ENCODE measurements at regions not wholly inside any gene's neighbourhood (a gene's known extent, or its start where the extent isn't known, plus 50 kb on each side); places are given as distances from the start of the nearest gene placed in this dataset.

DNA sequence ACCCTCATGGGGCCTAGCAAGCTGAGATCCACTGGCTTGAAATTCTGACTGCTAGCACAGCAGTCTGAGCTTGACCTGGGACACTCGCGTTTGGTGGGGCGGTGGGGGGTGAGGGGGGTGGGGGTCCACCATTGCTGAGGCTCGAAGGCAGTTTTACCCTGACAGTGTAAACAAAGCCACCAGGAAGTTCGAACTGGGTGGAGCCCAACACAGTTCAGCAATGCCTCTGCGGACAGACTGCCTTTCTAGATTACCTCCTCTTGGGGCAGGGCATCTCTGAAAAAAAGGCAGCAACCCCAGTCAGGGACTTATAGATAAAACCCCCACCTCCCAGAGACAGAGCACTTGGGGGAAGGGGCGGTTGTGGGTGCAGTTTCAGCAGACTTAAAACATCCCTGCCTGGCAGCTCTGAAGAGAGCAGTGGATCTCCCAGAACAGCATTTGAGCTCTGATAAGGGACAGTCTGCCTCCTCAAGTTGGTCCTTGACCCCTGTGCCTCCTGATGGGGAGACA lies 149.7 kb upstream of the TANK start:
- Mint-ChIP-seq H3K4me1 (peaks cover under 1% of the 10 kb centered on the region), H3K27me3 (ENCODE audit: low read depth) (no peaks in the 10 kb centered on the region; the same call in 1 of the 2 replicates), H3K4me3 (no peak overlapping the region), H3K36me3 (peaks cover 11% of the 10 kb centered on the region), H3K27ac (no peak overlapping the region), H3K9me3 (peaks cover 17% of the 10 kb centered on the region)
- POLR2A ChIA-PET = no interaction called here
- CTCF ChIA-PET = no interaction called here
- peak; percentile 74 for ATAC-seq
- DNase-seq (ENCODE audit: low spot score) = peak; percentile 22
- TF ChIP-seq NR1H2 (CRISPR knock-in tag; IDR thresholded peaks at IDR 0.05) (no peak), NFATC4 (CRISPR knock-in tag; IDR thresholded peaks at IDR 0.05) (no peak), GRHL2 (CRISPR knock-in tag; IDR thresholded peaks at IDR 0.05; ENCODE audit: insufficient replicate concordance, severe bottlenecking) (no peak), EMX1 (CRISPR knock-in tag; IDR thresholded peaks at IDR 0.05) (no peak), JAZF1 (CRISPR knock-in tag; IDR thresholded peaks at IDR 0.05) (no peak), ELF4 (CRISPR knock-in tag; IDR thresholded peaks at IDR 0.05; ENCODE audit: low read depth) (no peak), GABPB1 (CRISPR knock-in tag; IDR thresholded peaks at IDR 0.05) (no peak), ZNF121 (CRISPR knock-in tag; IDR thresholded peaks at IDR 0.05) (no peak)
- TF ChIP-seq, protein P1, sequence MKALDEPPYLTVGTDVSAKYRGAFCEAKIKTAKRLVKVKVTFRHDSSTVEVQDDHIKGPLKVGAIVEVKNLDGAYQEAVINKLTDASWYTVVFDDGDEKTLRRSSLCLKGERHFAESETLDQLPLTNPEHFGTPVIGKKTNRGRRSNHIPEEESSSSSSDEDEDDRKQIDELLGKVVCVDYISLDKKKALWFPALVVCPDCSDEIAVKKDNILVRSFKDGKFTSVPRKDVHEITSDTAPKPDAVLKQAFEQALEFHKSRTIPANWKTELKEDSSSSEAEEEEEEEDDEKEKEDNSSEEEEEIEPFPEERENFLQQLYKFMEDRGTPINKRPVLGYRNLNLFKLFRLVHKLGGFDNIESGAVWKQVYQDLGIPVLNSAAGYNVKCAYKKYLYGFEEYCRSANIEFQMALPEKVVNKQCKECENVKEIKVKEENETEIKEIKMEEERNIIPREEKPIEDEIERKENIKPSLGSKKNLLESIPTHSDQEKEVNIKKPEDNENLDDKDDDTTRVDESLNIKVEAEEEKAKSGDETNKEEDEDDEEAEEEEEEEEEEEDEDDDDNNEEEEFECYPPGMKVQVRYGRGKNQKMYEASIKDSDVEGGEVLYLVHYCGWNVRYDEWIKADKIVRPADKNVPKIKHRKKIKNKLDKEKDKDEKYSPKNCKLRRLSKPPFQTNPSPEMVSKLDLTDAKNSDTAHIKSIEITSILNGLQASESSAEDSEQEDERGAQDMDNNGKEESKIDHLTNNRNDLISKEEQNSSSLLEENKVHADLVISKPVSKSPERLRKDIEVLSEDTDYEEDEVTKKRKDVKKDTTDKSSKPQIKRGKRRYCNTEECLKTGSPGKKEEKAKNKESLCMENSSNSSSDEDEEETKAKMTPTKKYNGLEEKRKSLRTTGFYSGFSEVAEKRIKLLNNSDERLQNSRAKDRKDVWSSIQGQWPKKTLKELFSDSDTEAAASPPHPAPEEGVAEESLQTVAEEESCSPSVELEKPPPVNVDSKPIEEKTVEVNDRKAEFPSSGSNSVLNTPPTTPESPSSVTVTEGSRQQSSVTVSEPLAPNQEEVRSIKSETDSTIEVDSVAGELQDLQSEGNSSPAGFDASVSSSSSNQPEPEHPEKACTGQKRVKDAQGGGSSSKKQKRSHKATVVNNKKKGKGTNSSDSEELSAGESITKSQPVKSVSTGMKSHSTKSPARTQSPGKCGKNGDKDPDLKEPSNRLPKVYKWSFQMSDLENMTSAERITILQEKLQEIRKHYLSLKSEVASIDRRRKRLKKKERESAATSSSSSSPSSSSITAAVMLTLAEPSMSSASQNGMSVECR (CRISPR knock-in tag; IDR thresholded peaks at IDR 0.05; ENCODE audit: borderline replicate concordance) = no peak
- TF ChIP-seq, protein P2, sequence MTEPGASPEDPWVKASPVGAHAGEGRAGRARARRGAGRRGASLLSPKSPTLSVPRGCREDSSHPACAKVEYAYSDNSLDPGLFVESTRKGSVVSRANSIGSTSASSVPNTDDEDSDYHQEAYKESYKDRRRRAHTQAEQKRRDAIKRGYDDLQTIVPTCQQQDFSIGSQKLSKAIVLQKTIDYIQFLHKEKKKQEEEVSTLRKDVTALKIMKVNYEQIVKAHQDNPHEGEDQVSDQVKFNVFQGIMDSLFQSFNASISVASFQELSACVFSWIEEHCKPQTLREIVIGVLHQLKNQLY (CRISPR knock-in tag; IDR thresholded peaks at IDR 0.05) = no peak
- TF ChIP-seq, protein P3, sequence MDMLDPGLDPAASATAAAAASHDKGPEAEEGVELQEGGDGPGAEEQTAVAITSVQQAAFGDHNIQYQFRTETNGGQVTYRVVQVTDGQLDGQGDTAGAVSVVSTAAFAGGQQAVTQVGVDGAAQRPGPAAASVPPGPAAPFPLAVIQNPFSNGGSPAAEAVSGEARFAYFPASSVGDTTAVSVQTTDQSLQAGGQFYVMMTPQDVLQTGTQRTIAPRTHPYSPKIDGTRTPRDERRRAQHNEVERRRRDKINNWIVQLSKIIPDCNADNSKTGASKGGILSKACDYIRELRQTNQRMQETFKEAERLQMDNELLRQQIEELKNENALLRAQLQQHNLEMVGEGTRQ (CRISPR knock-in tag; IDR thresholded peaks at IDR 0.05) = no peak
- TF ChIP-seq, protein P4, sequence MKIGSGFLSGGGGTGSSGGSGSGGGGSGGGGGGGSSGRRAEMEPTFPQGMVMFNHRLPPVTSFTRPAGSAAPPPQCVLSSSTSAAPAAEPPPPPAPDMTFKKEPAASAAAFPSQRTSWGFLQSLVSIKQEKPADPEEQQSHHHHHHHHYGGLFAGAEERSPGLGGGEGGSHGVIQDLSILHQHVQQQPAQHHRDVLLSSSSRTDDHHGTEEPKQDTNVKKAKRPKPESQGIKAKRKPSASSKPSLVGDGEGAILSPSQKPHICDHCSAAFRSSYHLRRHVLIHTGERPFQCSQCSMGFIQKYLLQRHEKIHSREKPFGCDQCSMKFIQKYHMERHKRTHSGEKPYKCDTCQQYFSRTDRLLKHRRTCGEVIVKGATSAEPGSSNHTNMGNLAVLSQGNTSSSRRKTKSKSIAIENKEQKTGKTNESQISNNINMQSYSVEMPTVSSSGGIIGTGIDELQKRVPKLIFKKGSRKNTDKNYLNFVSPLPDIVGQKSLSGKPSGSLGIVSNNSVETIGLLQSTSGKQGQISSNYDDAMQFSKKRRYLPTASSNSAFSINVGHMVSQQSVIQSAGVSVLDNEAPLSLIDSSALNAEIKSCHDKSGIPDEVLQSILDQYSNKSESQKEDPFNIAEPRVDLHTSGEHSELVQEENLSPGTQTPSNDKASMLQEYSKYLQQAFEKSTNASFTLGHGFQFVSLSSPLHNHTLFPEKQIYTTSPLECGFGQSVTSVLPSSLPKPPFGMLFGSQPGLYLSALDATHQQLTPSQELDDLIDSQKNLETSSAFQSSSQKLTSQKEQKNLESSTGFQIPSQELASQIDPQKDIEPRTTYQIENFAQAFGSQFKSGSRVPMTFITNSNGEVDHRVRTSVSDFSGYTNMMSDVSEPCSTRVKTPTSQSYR (CRISPR knock-in tag; IDR thresholded peaks at IDR 0.05) = no peak
- TF ChIP-seq, protein P5, sequence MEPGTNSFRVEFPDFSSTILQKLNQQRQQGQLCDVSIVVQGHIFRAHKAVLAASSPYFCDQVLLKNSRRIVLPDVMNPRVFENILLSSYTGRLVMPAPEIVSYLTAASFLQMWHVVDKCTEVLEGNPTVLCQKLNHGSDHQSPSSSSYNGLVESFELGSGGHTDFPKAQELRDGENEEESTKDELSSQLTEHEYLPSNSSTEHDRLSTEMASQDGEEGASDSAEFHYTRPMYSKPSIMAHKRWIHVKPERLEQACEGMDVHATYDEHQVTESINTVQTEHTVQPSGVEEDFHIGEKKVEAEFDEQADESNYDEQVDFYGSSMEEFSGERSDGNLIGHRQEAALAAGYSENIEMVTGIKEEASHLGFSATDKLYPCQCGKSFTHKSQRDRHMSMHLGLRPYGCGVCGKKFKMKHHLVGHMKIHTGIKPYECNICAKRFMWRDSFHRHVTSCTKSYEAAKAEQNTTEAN (CRISPR knock-in tag; IDR thresholded peaks at IDR 0.05) = no peak
- TF ChIP-seq, protein P6, sequence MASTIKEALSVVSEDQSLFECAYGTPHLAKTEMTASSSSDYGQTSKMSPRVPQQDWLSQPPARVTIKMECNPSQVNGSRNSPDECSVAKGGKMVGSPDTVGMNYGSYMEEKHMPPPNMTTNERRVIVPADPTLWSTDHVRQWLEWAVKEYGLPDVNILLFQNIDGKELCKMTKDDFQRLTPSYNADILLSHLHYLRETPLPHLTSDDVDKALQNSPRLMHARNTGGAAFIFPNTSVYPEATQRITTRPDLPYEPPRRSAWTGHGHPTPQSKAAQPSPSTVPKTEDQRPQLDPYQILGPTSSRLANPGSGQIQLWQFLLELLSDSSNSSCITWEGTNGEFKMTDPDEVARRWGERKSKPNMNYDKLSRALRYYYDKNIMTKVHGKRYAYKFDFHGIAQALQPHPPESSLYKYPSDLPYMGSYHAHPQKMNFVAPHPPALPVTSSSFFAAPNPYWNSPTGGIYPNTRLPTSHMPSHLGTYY (CRISPR knock-in tag; IDR thresholded peaks at IDR 0.05) = no peak
- TF ChIP-seq, protein P7, sequence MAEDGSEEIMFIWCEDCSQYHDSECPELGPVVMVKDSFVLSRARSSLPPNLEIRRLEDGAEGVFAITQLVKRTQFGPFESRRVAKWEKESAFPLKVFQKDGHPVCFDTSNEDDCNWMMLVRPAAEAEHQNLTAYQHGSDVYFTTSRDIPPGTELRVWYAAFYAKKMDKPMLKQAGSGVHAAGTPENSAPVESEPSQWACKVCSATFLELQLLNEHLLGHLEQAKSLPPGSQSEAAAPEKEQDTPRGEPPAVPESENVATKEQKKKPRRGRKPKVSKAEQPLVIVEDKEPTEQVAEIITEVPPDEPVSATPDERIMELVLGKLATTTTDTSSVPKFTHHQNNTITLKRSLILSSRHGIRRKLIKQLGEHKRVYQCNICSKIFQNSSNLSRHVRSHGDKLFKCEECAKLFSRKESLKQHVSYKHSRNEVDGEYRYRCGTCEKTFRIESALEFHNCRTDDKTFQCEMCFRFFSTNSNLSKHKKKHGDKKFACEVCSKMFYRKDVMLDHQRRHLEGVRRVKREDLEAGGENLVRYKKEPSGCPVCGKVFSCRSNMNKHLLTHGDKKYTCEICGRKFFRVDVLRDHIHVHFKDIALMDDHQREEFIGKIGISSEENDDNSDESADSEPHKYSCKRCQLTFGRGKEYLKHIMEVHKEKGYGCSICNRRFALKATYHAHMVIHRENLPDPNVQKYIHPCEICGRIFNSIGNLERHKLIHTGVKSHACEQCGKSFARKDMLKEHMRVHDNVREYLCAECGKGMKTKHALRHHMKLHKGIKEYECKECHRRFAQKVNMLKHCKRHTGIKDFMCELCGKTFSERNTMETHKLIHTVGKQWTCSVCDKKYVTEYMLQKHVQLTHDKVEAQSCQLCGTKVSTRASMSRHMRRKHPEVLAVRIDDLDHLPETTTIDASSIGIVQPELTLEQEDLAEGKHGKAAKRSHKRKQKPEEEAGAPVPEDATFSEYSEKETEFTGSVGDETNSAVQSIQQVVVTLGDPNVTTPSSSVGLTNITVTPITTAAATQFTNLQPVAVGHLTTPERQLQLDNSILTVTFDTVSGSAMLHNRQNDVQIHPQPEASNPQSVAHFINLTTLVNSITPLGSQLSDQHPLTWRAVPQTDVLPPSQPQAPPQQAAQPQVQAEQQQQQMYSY (CRISPR knock-in tag; IDR thresholded peaks at IDR 0.05) = no peak
- TF ChIP-seq, protein P8, sequence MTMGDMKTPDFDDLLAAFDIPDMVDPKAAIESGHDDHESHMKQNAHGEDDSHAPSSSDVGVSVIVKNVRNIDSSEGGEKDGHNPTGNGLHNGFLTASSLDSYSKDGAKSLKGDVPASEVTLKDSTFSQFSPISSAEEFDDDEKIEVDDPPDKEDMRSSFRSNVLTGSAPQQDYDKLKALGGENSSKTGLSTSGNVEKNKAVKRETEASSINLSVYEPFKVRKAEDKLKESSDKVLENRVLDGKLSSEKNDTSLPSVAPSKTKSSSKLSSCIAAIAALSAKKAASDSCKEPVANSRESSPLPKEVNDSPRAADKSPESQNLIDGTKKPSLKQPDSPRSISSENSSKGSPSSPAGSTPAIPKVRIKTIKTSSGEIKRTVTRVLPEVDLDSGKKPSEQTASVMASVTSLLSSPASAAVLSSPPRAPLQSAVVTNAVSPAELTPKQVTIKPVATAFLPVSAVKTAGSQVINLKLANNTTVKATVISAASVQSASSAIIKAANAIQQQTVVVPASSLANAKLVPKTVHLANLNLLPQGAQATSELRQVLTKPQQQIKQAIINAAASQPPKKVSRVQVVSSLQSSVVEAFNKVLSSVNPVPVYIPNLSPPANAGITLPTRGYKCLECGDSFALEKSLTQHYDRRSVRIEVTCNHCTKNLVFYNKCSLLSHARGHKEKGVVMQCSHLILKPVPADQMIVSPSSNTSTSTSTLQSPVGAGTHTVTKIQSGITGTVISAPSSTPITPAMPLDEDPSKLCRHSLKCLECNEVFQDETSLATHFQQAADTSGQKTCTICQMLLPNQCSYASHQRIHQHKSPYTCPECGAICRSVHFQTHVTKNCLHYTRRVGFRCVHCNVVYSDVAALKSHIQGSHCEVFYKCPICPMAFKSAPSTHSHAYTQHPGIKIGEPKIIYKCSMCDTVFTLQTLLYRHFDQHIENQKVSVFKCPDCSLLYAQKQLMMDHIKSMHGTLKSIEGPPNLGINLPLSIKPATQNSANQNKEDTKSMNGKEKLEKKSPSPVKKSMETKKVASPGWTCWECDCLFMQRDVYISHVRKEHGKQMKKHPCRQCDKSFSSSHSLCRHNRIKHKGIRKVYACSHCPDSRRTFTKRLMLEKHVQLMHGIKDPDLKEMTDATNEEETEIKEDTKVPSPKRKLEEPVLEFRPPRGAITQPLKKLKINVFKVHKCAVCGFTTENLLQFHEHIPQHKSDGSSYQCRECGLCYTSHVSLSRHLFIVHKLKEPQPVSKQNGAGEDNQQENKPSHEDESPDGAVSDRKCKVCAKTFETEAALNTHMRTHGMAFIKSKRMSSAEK (CRISPR knock-in tag; IDR thresholded peaks at IDR 0.05; ENCODE audit: borderline replicate concordance) = no peak
- TF ChIP-seq, protein P9, sequence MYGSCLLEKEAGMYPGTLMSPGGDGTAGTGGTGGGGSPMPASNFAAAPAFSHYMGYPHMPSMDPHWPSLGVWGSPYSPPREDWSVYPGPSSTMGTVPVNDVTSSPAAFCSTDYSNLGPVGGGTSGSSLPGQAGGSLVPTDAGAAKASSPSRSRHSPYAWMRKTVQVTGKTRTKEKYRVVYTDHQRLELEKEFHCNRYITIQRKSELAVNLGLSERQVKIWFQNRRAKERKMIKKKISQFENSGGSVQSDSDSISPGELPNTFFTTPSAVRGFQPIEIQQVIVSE (CRISPR knock-in tag; IDR thresholded peaks at IDR 0.05; ENCODE audit: borderline replicate concordance) = no peak
